Heart left ventricle (tissue), 13 donors: ENCODE measurements at regions not wholly inside any gene's neighbourhood (a gene's known extent, or its start where the extent isn't known, plus 50 kb on each side); places are given as distances from the start of the nearest gene placed in this dataset.

Source experiments
- CTCF ChIP-seq, 12 donors: fragments of 200-600 bp; sonication (generic) in 4 of 12; IDR thresholded peaks; one replicate each; pipeline versions ENCODE4 v1.5.0 to v1.8.0; 2018 to 2022; ENCODE audit warnings: antibody characterized with exemption in 12 of 12, mild to moderate bottlenecking in 5 of 12
- POLR2A ChIP-seq, 2 donors: fragments of 450-650 bp; IDR thresholded peaks; one replicate each; pipeline ENCODE4 v1.6.1; 2017; ENCODE audit warnings: antibody characterized with exemption in 2 of 2, mild to moderate bottlenecking in 2 of 2, moderate library complexity in 2 of 2
- donor health status: ischemic (EF 13 %, LVEDD 7.1; RV severe dilation, severe dysfunction).
- donor health status: DM: no; HTN: yes; CAD: no.
- donor health status: DM: no; HTN: no; CAD: no.
- donor health status: ischemic (EF 25% LVEDD 6.9; RV normal size, moderate dysfunction).
- donor health status: ischemic (EF 25% LVEDD 5.7; RV mildly dilated, moderate dysfunction).
- donor health status: ischemic (EF 35%, LVEDD 5.7; RV mildly dilated, moderate dysfunction).
- donor health status: nonischemic (EF 11% LVEDD 7.7; RV severe dilation, severe dysfunction).
- donor health status: DM: yes; HTN: yes; CAD: no.
- donor health status: PGD.
- donor health status: ischemic (EF 29% LVEDD 5.4; RV normal size, mild dysfunction).
- donor health status: nonischemic (EF 23%, LVEDD 6.1; RV moderate dilation, normal function).

- TF ChIP-seq CTCF (IDR thresholded peaks at IDR 0.05) = no peak
- TF ChIP-seq POLR2A (IDR thresholded peaks at IDR 0.05) = no peak
These were observed 75.1 kb upstream of the PTPRZ1 start for GRCh38 chr7:121797657-121798452.
